HepG2 (cell line): ENCODE measurements at regions not wholly inside any gene's neighbourhood (a gene's known extent, or its start where the extent isn't known, plus 50 kb on each side); places are given as distances from the start of the nearest gene placed in this dataset.

Experiments used
- ATAC-seq: fragments of 200-7000 bp; cut with Tn5 transposase; 3 replicates; pipeline ENCODE4 v1.9.1; 2020; ENCODE audit warnings: mild to moderate bottlenecking, moderate library complexity
- BruUV-seq: library from RNA; stranded (reverse); fragments of 400-500 nt; replicated peaks from 2 replicates; lab custom pipeline; 2021; lab: Mats Ljungman, UMichigan
- CTCF ChIA-PET: fragments of 300-600 bp; formaldehyde crosslinking; extraction: SDS; loops from one replicate; lab custom pipeline; 2021; ENCODE audit warnings: low total read pairs, inconsistent platforms, low intra/inter-chr PET ratio; lab: Yijun Ruan, JAX
- POLR2A ChIA-PET: fragments of 350-600 bp; sonication (Branson Sonifier 250); formaldehyde crosslinking; loops from one replicate; lab custom pipeline; 2020; ENCODE audit warnings: antibody characterized with exemption, inconsistent platforms; lab: Yijun Ruan, JAX
- DNase-seq: peaks from one replicate; pipeline ENCODE4 v3.0.0-alpha.2; 2015; ENCODE audit warnings: low spot score
- FAIRE-seq: peaks from 3 replicates; lab custom pipeline; 2011; peaks lifted over from hg19 to GRCh38; lab: Jason Lieb, UNC
- H2AFZ ChIP-seq: one replicate; pipeline ENCODE4 v1.6.1; 2011; ENCODE audit warnings: low read length, inconsistent platforms
- H3K27ac ChIP-seq: fragments of 300-600 bp; 3 replicates; pipeline ENCODE4 v1.8.0; 2011; ENCODE audit warnings: mixed run types, mild to moderate bottlenecking, mixed read lengths, low read length, inconsistent platforms; ENCODE audit not compliant: insufficient read depth; ENCODE audit errors: extremely low read length
- H3K27me3 ChIP-seq, 2 experiments: fragments of 200-600 bp in 1 of 2; 2 replicates in 1 of 2; 3 replicates in 1 of 2; pipeline versions ENCODE4 v1.6.0 to v1.8.0; 2011; ENCODE audit warnings: low read length in 2 of 2, mild to moderate bottlenecking in 2 of 2, moderate library complexity in 2 of 2, inconsistent platforms in 1 of 2; ENCODE audit not compliant: insufficient read depth in 2 of 2, control insufficient read depth in 1 of 2
- H3K36me3 ChIP-seq, 2 experiments: fragments of 200-600 bp in 1 of 2; replicated peaks in 1 of 2; 2 replicates in 1 of 2; 3 replicates in 1 of 2; pipeline versions ENCODE4 v1.5.1 to v1.8.0; 2011; ENCODE audit warnings: low read length in 2 of 2, inconsistent platforms in 1 of 2; ENCODE audit not compliant: insufficient read depth in 2 of 2, control insufficient read depth in 1 of 2
- H3K4me1 ChIP-seq: 2 replicates; pipeline ENCODE4 v1.5.1; 2012; ENCODE audit warnings: low read length, inconsistent platforms; ENCODE audit not compliant: insufficient read depth
- H3K4me2 ChIP-seq: 2 replicates; pipeline ENCODE4 v1.6.0; 2011; ENCODE audit warnings: low read depth, low read length, inconsistent platforms
- H3K4me3 ChIP-seq, 3 experiments: fragments of 200-600 bp in 1 of 3; sonication (generic), shearing (Covaris generic) in 1 of 3; replicated peaks in 1 of 3; 2 replicates each; pipeline ENCODE4 v1.5.1; 2011 to 2016; ENCODE audit warnings: low read length in 3 of 3, inconsistent platforms in 2 of 3, low read depth in 2 of 3, mild to moderate bottlenecking in 2 of 3, control low read depth in 1 of 3, mixed read lengths in 1 of 3; ENCODE audit not compliant: insufficient read depth in 1 of 3
- H3K79me2 ChIP-seq: one replicate; pipeline ENCODE4 v1.6.1; 2011; ENCODE audit warnings: low read length, inconsistent platforms; ENCODE audit not compliant: insufficient read depth
- H3K9ac ChIP-seq: 2 replicates; pipeline ENCODE4 v1.6.0; 2011; ENCODE audit warnings: mild to moderate bottlenecking, low read depth, low read length, inconsistent platforms; ENCODE audit not compliant: insufficient read depth
- H3K9me3 ChIP-seq: 2 replicates; pipeline ENCODE4 v1.5.1; 2012; ENCODE audit warnings: mild to moderate bottlenecking, low read length
- H4K20me1 ChIP-seq: 2 replicates; pipeline ENCODE4 v1.6.0; 2011; ENCODE audit warnings: inconsistent platforms, mild to moderate bottlenecking, low read length, moderate library complexity; ENCODE audit not compliant: insufficient read depth
- MAFF ChIP-seq: IDR thresholded peaks from 2 replicates; pipeline ENCODE4 v1.6.1; 2011; ENCODE audit warnings: low read depth, low read length, improper control_type of control experiment
- MAFK ChIP-seq, 2 experiments: IDR thresholded peaks in 1 of 2; conservative IDR thresholded peaks in 1 of 2; 2 replicates each; pipeline ENCODE4 v1.6.1; 2011; ENCODE audit warnings: improper control_type of control experiment in 2 of 2, low read length in 2 of 2
- NRL ChIP-seq: sonication (generic); formaldehyde crosslinking; IDR thresholded peaks from 2 replicates; pipeline ENCODE4 v1.5.0; 2020; ENCODE audit warnings: missing genetic modification reagents, mild to moderate bottlenecking, moderate library complexity, borderline replicate concordance
- PITX1 ChIP-seq: sonication (generic); formaldehyde crosslinking; IDR thresholded peaks from 2 replicates; pipeline ENCODE4 v1.5.1; 2020; ENCODE audit warnings: mild to moderate bottlenecking, missing genetic modification reagents
- SNAPC4 ChIP-seq: sonication (generic); formaldehyde crosslinking; IDR thresholded peaks from 2 replicates; pipeline ENCODE4 v1.4.0; 2020; ENCODE audit warnings: mild to moderate bottlenecking, missing genetic modification reagents
- THRA ChIP-seq: sonication (generic); formaldehyde crosslinking; IDR thresholded peaks from 2 replicates; pipeline ENCODE4 v1.4.0; 2020; ENCODE audit warnings: missing genetic modification reagents, borderline replicate concordance
- THYN1 ChIP-seq: sonication (generic); formaldehyde crosslinking; IDR thresholded peaks from 2 replicates; pipeline ENCODE4 v1.8.1; 2023; ENCODE audit warnings: low read depth, mild to moderate bottlenecking, moderate library complexity, missing genetic modification reagents, borderline replicate concordance
- ZBTB3 ChIP-seq: sonication (generic); formaldehyde crosslinking; IDR thresholded peaks from 2 replicates; pipeline ENCODE4 v1.4.0; 2020; ENCODE audit warnings: low read depth, mild to moderate bottlenecking, moderate library complexity, missing genetic modification reagents, borderline replicate concordance
- ZNF234 ChIP-seq: sonication (generic); formaldehyde crosslinking; conservative IDR thresholded peaks from 2 replicates; pipeline ENCODE4 v1.5.1; 2020; ENCODE audit warnings: mild to moderate bottlenecking, missing genetic modification reagents
- ZNF546 ChIP-seq: sonication (generic); formaldehyde crosslinking; conservative IDR thresholded peaks from 2 replicates; pipeline ENCODE4 v1.8.1; 2023; ENCODE audit warnings: mild to moderate bottlenecking, missing genetic modification reagents
- ZNF597 ChIP-seq: sonication (generic); formaldehyde crosslinking; IDR thresholded peaks from 2 replicates; pipeline ENCODE4 v1.5.0; 2020; ENCODE audit warnings: missing genetic modification reagents
- ZNF839 ChIP-seq: sonication (generic); formaldehyde crosslinking; IDR thresholded peaks from 2 replicates; pipeline ENCODE4 v1.4.0; 2020; ENCODE audit warnings: missing genetic modification reagents, mild to moderate bottlenecking, borderline replicate concordance
- WGBS: methylation state at CpG from one replicate; pipeline ENCODE4 v1.1.6; 2017; ENCODE audit warnings: low lambda C conversion rate; 5-methylcytosine and 5-hydroxymethylcytosine counted together
- in situ Hi-C: cut with HindIII; loops from 2 replicates; pipeline ENCODE4 v1.10.0; 2017; ENCODE audit warnings: low pct_unique_long_range_greater_than_20kb; ENCODE audit not compliant: extremely low pct_ligation_motif_present
- intact Hi-C: fragments of 100-400 bp; cut with micrococcal nuclease; formaldehyde crosslinking; loops from one replicate; pipeline ENCODE4 v1.10.0; 2022; ENCODE audit not compliant: unreplicated experiment
- TF ChIP-seq, protein P1 (sequence below): sonication (generic); formaldehyde crosslinking; IDR thresholded peaks from 2 replicates; pipeline ENCODE4 v1.5.0; 2020; ENCODE audit warnings: missing genetic modification reagents

DNA sequence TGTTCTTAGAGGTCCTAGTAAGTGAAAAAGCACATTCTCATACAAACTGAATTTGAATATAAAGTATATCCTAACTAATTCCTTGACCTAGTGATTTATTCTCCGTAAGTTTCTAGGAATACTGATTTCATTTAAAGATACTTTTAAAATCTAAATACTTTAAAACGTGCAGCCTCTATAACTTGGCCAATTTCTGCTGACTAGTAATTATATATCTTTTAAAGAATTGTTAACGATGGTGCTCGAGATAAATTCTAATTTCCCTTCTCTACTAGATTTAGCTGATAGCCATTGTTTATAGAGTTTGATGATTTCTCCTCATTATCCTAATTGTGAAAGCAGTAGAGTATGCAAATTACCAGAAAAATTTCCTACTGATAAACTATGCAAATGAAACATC, 257.9 kb downstream of the ADAMTS20 start:
- Histone ChIP-seq H3K9ac (no peak overlapping the region), H3K4me1 (no peaks in the 10 kb centered on the region), H3K79me2 (no peaks in the 10 kb centered on the region), H3K27ac (no peak overlapping the region), H3K36me3 (no peaks in the 10 kb centered on the region), H3K4me2 (no peak overlapping the region), H4K20me1 (no peaks in the 10 kb centered on the region), H3K9me3 (no peaks in the 10 kb centered on the region), H3K4me3 (no peak overlapping the region), H3K27me3 (no peaks in the 10 kb centered on the region; a peak in 1 of 5 replicates), H2AFZ (no peak overlapping the region)
- no peak for ATAC-seq
- intact Hi-C loops (no loop called here), in situ Hi-C loops (no loop called here)
- FAIRE-seq = no peak
- CTCF ChIA-PET = no interaction called here
- TF ChIP-seq THYN1 (CRISPR knock-in tag) = no peak
- no peak for TF ChIP-seq SNAPC4 (CRISPR knock-in tag)
- TF ChIP-seq NRL (CRISPR knock-in tag) = no peak
- TF ChIP-seq THRA (CRISPR knock-in tag) = no peak
- TF ChIP-seq PITX1 (CRISPR knock-in tag) = no peak
- no peak for TF ChIP-seq ZBTB3
- no peak for TF ChIP-seq ZNF234 (CRISPR knock-in tag)
- no peak for TF ChIP-seq ZNF597 (CRISPR knock-in tag)
- TF ChIP-seq ZNF546 (CRISPR knock-in tag) = no peak
- peak; percentile 22 to 67; a peak in 2 of 4 replicates for TF ChIP-seq MAFK (conservative IDR thresholded peaks at IDR 0.05 in 1 of 2, IDR thresholded peaks at IDR 0.05 in 1 of 2; ENCODE audit: low read length in 2 of 2)
- no peak for TF ChIP-seq ZNF839 (CRISPR knock-in tag)
- TF ChIP-seq, protein P1, sequence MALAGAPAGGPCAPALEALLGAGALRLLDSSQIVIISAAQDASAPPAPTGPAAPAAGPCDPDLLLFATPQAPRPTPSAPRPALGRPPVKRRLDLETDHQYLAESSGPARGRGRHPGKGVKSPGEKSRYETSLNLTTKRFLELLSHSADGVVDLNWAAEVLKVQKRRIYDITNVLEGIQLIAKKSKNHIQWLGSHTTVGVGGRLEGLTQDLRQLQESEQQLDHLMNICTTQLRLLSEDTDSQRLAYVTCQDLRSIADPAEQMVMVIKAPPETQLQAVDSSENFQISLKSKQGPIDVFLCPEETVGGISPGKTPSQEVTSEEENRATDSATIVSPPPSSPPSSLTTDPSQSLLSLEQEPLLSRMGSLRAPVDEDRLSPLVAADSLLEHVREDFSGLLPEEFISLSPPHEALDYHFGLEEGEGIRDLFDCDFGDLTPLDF (CRISPR knock-in tag) = no peak
- TF ChIP-seq MAFF = peak; percentile 48
- WGBS = under 1% methylated on average over 4 of the region's 4 CpGs
- POLR2A ChIA-PET = no interaction called here
- DNase-seq = no peak
- BruUV-seq = no TSS peak
